GM12872 (cell line): ENCODE measurements at regions not wholly inside any gene's neighbourhood (a gene's known extent, or its start where the extent isn't known, plus 50 kb on each side); places are given as distances from the start of the nearest gene placed in this dataset.

Source experiments
- TF ChIP-seq, protein P1 (sequence below): IDR thresholded peaks from 3 replicates; pipeline ENCODE4 v1.5.1; 2011; ENCODE audit warnings: low read depth, mild to moderate bottlenecking, low read length, moderate library complexity; ENCODE audit not compliant: insufficient read depth

DNA sequence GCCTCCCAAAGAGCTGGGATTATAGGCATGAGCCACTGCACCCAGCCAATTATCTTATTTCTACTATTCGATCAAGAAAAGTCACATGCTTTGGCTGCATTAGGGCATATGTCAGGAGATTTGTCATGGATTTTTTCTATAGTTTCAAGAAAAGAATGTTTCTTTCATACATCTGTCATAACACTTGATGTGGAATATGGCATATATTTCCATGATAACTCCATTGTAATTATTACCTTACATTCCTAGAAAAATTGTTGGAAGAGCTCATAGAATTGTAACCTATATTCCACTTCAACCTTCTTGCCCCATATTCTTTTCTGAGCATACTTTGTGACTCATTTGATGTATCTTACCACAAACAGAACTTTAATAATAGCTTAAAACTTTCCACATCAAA is 740.9 kb upstream of the FLRT2 start:
- TF ChIP-seq, protein P1, sequence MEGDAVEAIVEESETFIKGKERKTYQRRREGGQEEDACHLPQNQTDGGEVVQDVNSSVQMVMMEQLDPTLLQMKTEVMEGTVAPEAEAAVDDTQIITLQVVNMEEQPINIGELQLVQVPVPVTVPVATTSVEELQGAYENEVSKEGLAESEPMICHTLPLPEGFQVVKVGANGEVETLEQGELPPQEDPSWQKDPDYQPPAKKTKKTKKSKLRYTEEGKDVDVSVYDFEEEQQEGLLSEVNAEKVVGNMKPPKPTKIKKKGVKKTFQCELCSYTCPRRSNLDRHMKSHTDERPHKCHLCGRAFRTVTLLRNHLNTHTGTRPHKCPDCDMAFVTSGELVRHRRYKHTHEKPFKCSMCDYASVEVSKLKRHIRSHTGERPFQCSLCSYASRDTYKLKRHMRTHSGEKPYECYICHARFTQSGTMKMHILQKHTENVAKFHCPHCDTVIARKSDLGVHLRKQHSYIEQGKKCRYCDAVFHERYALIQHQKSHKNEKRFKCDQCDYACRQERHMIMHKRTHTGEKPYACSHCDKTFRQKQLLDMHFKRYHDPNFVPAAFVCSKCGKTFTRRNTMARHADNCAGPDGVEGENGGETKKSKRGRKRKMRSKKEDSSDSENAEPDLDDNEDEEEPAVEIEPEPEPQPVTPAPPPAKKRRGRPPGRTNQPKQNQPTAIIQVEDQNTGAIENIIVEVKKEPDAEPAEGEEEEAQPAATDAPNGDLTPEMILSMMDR, result no peak

DNA sequence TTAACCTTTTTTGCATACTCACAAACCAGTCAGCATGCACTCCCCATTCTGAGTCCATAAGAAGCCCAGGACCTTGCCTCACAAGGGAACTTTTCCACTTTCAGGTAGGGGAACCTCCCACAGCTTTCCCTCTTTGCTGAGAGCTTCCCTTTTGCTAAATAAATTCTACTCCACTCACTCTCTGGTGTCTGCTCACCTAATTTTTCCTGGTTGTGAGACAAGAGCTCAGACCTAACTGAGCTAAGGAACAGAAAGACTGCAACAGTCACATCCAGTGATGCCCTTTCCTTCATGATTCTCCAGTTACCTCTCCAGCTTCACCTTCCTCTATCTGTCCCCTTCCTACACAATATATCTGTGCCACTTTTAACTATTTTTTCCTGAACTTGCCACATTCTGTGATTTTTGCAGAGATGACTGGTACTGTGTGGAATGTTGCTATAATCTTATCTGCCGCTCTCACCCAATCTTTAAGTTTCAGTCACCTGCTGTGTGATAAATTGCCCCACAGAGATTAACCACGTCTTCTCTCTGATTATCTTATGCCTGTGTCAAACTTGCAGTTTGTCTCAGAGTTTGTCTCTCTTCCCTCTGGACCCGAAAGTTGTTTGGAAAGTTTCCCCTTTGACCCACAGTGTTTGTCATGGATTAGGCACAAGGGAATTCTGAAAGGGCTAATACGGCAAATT is 737.1 kb upstream of the FLRT2 start:
- TF ChIP-seq, protein P1, result no peak

DNA sequence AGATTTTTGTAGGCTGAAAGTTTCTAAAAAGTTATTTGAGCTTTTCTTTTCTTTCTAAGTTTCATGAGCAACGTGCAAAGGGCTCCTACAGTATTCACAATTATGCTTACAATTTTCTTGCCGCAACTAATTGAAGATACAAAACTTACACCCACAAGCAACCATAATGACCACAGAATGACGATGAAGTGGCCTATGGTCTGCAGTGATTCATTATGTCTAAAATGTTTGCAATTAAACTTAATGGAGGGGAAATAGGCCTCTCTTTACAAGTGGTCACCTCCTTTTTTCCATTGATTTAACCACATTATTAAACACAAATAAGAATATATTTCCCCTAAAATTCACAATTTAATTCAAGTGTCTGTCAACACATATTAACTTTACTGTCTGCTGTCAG is 732.6 kb upstream of the FLRT2 start:
- TF ChIP-seq, protein P1, result no peak

DNA sequence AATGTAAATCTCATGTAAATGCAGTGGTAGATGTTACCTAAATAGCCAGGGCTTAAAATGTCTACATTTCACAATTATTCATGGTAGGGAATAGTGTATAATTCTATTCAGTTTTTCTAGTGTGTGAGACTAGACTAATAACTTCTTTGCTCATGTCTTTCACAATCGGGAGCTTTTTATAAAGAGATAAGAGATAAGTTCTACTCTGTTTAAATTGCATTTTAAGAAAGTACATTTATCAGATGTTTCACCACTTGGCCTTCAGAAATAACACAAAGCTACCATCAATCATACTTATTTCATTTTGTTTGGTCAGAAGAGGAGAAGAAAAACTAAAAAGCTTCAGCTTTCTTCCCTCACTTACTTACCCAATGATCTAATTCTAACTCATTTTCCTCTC is 725.5 kb upstream of the FLRT2 start:
- TF ChIP-seq, protein P1, result no peak

DNA sequence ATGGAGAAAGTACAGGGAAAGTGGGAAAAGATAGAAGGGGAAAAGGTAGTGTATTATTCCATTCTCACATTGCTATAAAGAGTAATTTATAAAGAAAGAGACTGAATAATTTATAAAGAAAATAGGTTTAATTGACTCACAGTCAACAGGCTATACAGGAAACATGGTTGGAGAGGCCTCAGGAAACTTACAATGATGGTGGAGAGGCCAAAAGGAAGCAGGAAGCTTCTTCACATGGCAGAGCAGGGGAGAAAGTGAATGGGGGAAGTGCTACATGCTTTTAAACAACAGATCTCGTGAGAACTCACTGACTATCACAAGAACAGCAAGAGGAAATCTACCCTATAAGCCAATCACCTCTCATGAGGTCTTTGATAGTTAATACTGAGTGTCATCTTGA is 725.0 kb upstream of the FLRT2 start:
- TF ChIP-seq, protein P1, result no peak

DNA sequence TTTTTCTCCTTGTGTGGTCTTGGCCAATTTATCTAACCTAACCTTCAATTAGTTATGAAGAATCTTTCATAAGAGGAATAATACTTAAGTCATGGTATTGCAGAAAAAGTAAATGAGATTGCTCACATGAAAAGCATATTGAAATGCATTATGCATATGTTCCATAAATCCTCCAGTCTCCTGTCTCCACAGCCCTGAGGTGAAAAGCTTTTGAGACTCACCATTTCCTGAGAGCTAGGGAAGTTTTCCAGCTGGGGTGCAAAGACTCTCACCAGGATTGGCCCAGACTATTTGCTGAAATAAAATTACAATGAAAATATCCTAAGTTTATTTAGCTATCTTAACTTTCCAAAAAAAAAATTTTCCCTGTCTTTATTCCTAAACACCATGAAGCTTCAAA is 723.8 kb upstream of the FLRT2 start:
- TF ChIP-seq, protein P1, result no peak

DNA sequence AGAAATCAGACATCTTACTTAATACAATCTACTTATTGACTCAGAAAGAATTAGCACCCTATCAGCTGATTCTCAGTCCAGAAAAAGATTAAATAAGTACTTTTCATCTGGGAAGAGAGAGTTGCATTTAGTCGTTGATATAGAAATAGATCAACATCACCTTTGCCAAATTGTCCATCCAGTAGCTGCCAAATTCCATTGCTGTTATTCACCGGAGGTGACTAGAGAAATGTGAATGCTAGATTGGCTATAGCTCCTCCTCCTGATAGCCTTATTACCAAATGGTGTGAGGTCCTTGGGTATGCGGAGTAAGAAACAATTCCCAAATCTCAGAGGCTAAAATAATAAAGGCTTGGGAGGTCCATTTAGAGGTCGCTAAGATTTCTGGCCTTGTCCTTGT is 723.3 kb upstream of the FLRT2 start:
- TF ChIP-seq, protein P1, result no peak
